Mucosa of rectum (tissue), 2 donors: ENCODE measurements at regions not wholly inside any gene's neighbourhood (a gene's known extent, or its start where the extent isn't known, plus 50 kb on each side); places are given as distances from the start of the nearest gene placed in this dataset.

Source experiments
- H3K27ac ChIP-seq, 2 donors: one replicate each; pipeline ENCODE4 v1.7.0; 2013; ENCODE audit warnings: inconsistent platforms in 2 of 2, low read depth in 2 of 2, low read length in 2 of 2
- H3K27me3 ChIP-seq, 2 donors: one replicate each; pipeline ENCODE4 v1.7.0; 2013; ENCODE audit warnings: low read length in 2 of 2; ENCODE audit not compliant: control insufficient read depth in 2 of 2, insufficient read depth in 2 of 2
- H3K36me3 ChIP-seq, 2 donors: one replicate each; pipeline ENCODE4 v1.7.0; 2013; ENCODE audit warnings: low read length in 2 of 2; ENCODE audit not compliant: control insufficient read depth in 2 of 2, insufficient read depth in 2 of 2
- H3K4me1 ChIP-seq, 2 donors: one replicate each; pipeline ENCODE4 v1.7.0; 2013; ENCODE audit warnings: low read length in 2 of 2, mild to moderate bottlenecking in 1 of 2; ENCODE audit not compliant: control insufficient read depth in 2 of 2, insufficient read depth in 2 of 2
- H3K4me3 ChIP-seq, 2 donors: one replicate each; pipeline ENCODE4 v1.7.0; 2013; ENCODE audit warnings: low read length in 2 of 2
- H3K9ac ChIP-seq, 2 donors: one replicate each; pipeline ENCODE4 v1.7.0; 2013; ENCODE audit warnings: low read length in 2 of 2, low read depth in 1 of 2, mild to moderate bottlenecking in 1 of 2
- H3K9me3 ChIP-seq, 2 donors: one replicate each; pipeline ENCODE4 v1.7.0; 2013; ENCODE audit warnings: low read length in 2 of 2; ENCODE audit not compliant: control insufficient read depth in 2 of 2
- donor health status: healthy.
- donor health status: Normal muscosa, but diverticular disease.

DNA sequence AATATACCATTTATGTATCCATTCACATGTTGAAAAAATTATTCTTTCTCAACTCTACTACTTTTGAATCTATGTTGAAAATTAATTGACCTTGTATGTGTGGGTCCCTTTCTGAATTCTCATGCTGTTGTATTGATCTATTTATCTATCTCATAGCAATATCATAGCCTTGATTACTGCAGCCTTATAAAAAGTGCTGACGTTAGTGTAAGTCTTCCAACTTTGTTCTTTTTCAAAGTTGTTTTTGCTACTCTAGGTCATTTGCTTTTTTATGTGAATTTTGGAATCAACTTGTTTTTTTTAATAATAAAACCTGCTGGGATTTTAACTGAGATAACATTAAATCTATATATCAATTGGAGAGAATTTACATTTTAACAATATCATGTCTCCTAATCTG is 52.2 kb upstream of the PAX3 start:
- Histone ChIP-seq H3K9me3 (peaks cover 0 to 2% of the 10 kb centered on the region in 2 donors), H3K4me1 (no peaks in the 10 kb centered on the region), H3K4me3 (no peak overlapping the region), H3K36me3 (no peaks in the 10 kb centered on the region), H3K9ac (no peak overlapping the region), H3K27ac (no peak overlapping the region), H3K27me3 (no peaks in the 10 kb centered on the region)

DNA sequence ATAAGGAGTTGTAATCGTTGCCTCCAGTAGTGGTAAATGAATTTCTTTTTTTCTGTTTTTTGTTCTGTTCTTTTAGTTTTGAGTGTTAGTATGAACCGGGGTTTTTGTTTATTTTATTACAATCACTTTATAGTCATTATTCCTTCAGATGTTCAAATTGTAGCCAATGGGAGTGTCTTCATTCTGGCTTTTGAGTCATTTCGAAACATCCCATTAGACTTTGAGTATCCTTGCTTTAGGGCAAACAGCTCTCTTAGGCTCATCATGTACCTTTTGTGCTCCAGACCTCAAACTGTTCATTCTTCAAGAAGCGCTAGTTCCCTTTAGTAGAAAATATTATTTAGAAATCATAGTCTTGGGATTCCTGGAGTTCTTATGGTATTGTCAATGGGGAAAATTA is 54.2 kb upstream of the PAX3 start:
- Histone ChIP-seq H3K4me1 (no peaks in the 10 kb centered on the region), H3K9ac (no peak overlapping the region), H3K27ac (no peak overlapping the region), H3K27me3 (no peaks in the 10 kb centered on the region), H3K36me3 (no peaks in the 10 kb centered on the region), H3K9me3 (peaks cover 0 to 2% of the 10 kb centered on the region in 2 donors), H3K4me3 (no peak overlapping the region)

DNA sequence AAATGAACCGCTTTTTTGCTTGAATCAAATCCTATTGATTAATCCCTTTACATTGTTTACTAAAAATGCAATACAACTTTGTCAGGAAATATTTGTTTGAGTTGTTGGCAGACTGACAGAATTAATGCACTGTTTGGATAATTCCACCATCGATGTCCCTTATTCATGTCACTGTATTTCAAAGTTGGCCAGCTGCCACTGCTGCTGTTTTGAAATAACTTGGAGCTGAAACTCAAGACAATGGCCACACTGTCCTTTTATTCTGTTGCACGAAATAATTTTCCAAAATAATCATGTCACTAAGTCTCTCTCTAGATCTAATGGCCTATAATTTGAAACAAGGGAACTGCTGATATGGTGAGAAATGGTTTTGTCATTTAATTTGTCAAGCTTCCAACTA is 55.2 kb upstream of the PAX3 start:
- Histone ChIP-seq H3K9me3 (peaks cover 0 to 2% of the 10 kb centered on the region in 2 donors), H3K27me3 (no peaks in the 10 kb centered on the region), H3K9ac (no peak overlapping the region), H3K4me3 (no peak overlapping the region), H3K36me3 (no peaks in the 10 kb centered on the region), H3K27ac (no peak overlapping the region), H3K4me1 (no peaks in the 10 kb centered on the region)

DNA sequence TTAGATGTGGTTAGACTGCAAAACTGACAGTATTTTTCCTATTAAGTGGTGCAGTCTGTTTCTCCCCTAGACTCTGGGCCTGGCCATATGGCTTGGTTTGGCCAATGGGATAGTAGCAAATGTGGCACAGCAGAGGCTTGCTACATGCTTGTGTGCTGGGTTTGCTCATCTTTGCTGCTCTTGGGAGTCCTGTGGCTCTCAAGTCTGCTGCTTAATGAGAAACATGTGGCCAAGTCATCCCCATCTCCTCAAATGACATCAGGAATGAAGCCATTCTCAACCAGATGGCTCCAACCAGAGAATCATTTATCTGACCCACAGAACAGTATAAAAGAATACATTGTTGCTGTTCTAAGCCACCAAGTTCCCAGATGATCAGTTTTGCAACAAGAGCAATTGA is 57.1 kb upstream of the PAX3 start:
- no peaks in the 10 kb centered on the region for H3K4me1 ChIP-seq

DNA sequence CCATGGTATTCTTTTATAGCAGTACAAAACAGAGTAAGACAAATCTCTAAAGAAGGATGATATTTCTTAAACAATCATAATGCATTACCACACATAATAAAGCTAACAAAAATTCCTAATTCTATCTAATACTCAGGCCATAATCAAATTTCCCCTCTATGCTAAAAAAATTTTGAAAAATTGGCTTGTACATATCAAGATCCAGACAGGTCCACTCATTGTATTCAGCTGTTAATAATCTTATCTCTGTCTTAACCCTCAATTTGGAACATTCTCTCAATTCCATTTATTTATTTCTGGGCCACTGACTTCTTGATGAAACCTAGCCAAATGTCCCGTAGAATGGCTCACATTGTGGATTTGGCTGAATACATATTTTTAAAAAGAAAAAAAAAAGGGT is 59.1 kb upstream of the PAX3 start:
- Histone ChIP-seq H3K9ac (no peak overlapping the region), H3K36me3 (no peaks in the 10 kb centered on the region), H3K9me3 (no peaks in the 10 kb centered on the region), H3K4me3 (no peak overlapping the region), H3K27me3 (no peaks in the 10 kb centered on the region), H3K27ac (no peak overlapping the region), H3K4me1 (no peaks in the 10 kb centered on the region)

More for the DNA sequence above, 57.1 kb upstream of the PAX3 start:
- no peaks in the 10 kb centered on the region for H3K27me3 ChIP-seq
- no peak overlapping the region for H3K9ac ChIP-seq
- H3K36me3 ChIP-seq = no peaks in the 10 kb centered on the region
- peaks cover 0 to 2% of the 10 kb centered on the region in 2 donors for H3K9me3 ChIP-seq
- no peak overlapping the region for H3K27ac ChIP-seq
- H3K4me3 ChIP-seq = no peak overlapping the region

DNA sequence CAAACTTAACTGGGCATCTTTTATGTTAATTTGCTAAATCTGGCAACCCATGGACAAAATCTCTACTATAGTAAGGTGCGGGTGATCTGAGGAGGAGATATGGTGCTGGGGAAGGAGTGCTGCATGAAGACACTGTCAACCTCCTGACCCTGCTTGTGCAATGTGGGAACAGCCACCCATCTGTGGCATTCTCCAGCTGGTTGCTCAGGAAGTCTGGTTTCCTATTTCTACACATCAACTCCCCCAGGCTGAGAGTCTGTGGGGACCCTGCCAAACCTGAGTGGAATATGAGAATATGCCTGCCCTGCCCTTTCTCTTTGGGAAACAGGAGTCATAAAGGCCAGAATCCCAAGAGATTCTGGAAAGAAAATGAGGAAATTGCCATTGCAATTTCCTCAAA is 60.1 kb upstream of the PAX3 start:
- Histone ChIP-seq H3K4me1 (no peaks in the 10 kb centered on the region), H3K9me3 (no peaks in the 10 kb centered on the region)

DNA sequence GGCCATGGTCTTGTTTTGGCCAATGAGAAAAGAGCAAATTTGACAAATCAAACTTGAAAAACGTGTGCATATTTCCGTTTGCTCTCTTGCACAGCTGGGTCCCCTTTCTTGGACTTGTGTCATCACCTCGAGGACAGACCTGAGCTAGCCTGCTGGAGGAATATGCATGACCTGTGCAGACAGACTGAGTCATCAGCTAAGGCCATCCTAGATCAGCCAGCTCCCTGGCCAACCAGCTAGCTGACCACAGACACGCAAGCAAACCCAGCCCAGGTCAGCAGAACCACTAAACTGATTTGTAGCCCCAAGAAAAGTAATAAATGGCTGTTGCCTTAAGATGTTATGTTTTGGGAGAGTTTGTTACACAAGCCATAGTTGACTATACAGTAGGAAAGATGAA is 61.3 kb upstream of the PAX3 start:
- no peaks in the 10 kb centered on the region for H3K9me3 ChIP-seq
- H3K36me3 ChIP-seq = no peaks in the 10 kb centered on the region
- no peaks in the 10 kb centered on the region for H3K4me1 ChIP-seq
- no peaks in the 10 kb centered on the region for H3K27me3 ChIP-seq
- H3K27ac ChIP-seq = no peak overlapping the region
- no peak overlapping the region for H3K9ac ChIP-seq
- H3K4me3 ChIP-seq = no peak overlapping the region

More for the DNA sequence above, 60.1 kb upstream of the PAX3 start:
- Histone ChIP-seq H3K27ac (no peak overlapping the region), H3K9ac (no peak overlapping the region), H3K36me3 (no peaks in the 10 kb centered on the region), H3K4me3 (no peak overlapping the region), H3K27me3 (no peaks in the 10 kb centered on the region)

DNA sequence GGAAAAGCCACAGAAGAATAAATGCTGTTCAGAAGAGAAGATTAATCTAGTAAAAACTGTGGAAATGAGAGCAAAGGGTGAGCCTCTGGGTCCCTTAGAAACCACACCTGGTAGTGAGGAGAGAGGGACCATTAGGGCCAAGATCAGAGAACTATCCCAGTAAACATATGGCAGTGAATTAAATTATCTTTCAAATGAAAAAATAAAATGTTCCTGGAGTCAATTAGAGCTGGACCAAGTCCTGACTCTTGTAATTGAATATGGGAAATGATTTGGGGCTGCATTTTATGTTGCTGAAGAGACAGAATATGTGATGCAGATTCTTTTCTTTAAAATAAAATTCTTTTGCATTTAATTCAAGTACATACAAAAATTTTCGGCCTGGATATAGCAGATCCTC is 62.2 kb upstream of the PAX3 start:
- no peak overlapping the region for H3K9ac ChIP-seq
- no peak overlapping the region for H3K27ac ChIP-seq
- no peaks in the 10 kb centered on the region for H3K4me1 ChIP-seq

DNA sequence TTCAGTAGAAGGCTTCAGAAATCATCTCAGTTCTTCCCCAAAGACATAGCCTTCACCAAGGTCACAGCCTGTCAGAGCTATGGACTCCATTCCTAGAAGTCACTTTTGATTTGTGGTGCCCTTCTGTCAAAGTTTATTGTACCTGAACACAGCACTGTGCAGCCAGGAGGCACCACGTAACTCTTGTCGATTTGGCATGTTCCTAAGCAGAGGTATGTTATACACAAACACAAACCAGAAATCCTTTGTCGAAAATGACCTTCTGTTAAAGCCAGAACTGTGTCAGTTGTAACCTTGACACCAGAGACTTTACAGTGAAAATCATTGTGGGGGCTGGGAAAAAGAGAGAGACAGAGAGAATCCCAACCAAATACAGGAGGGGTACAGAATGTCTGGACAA is 62.6 kb upstream of the SGPP2 start:
- H3K27ac ChIP-seq = no peak overlapping the region
- H3K9ac ChIP-seq = no peak overlapping the region
- H3K9me3 ChIP-seq = no peaks in the 10 kb centered on the region
- H3K27me3 ChIP-seq = no peaks in the 10 kb centered on the region
- H3K4me1 ChIP-seq = no peaks in the 10 kb centered on the region
- H3K36me3 ChIP-seq = no peaks in the 10 kb centered on the region
- H3K4me3 ChIP-seq = no peak overlapping the region

More for the DNA sequence above, 62.2 kb upstream of the PAX3 start:
- Histone ChIP-seq H3K27me3 (no peaks in the 10 kb centered on the region), H3K36me3 (no peaks in the 10 kb centered on the region), H3K4me3 (no peak overlapping the region), H3K9me3 (no peaks in the 10 kb centered on the region)

DNA sequence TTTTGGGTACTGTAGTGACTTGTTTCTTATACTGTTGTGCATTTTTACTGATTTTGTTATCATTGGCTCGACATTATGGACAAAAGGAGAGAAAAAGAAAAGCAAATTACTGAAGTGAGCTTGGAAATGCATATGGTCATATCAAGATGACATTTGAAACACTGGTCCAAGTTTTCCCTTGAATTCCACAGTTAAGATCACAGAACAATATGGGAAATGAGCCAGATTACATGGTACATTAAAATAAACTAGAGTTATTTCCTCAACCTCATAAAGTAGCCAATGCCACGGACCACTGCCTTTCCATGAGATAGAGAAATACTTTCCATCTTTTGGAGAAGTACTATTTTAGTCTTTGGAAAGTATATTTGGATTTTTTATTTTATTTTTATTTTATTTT is 62.0 kb upstream of the SGPP2 start:
- H3K4me3 ChIP-seq = no peak overlapping the region
- no peaks in the 10 kb centered on the region for H3K9me3 ChIP-seq
- no peaks in the 10 kb centered on the region for H3K27me3 ChIP-seq
- no peaks in the 10 kb centered on the region for H3K4me1 ChIP-seq
- H3K27ac ChIP-seq = no peak overlapping the region
- H3K9ac ChIP-seq = no peak overlapping the region
- no peaks in the 10 kb centered on the region for H3K36me3 ChIP-seq

DNA sequence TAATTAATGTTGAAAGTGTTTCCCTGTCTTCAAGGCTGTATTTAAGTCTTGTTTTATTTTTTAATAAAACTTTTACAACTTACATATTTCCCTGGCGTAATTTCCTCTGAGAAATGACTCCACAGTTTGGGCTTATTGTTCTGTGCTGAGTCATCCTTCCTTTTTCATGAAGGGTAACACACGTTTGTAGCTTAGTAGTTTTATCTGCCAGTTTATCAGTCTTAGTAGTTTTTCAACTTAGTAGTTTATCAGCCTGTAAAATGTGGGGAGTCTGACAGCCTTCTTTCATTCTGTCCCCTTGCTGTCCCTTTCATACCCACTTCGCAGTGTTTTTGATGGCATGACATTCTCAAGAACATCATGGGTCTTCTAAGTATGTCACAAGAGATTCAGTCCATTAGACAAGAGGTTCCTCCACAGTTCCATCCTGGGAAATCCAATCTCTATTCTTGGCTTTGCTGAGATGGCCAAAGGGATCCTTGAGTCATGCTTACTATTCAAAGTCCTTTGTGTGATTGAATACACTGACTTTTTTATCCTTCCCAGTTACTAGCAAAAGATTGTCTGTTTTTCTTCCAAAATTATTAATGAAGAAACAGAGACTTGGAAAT is 60.0 kb upstream of the SGPP2 start:
- H3K9ac ChIP-seq = no peak overlapping the region
- H3K9me3 ChIP-seq = no peaks in the 10 kb centered on the region
- H3K4me1 ChIP-seq = peaks cover 0 to 2% of the 10 kb centered on the region in 2 donors
- H3K36me3 ChIP-seq = no peaks in the 10 kb centered on the region
- H3K4me3 ChIP-seq = no peak overlapping the region
- H3K27me3 ChIP-seq = no peaks in the 10 kb centered on the region
- H3K27ac ChIP-seq = no peak overlapping the region
